LNCAP (cell line): ENCODE measurements at regions not wholly inside any gene's neighbourhood (a gene's known extent, or its start where the extent isn't known, plus 50 kb on each side); places are given as distances from the start of the nearest gene placed in this dataset.

Source experiments
- CTCF ChIP-seq: fragments of 450-650 bp; IDR thresholded peaks from 2 replicates; pipeline ENCODE4 v1.5.1; 2017; ENCODE audit warnings: mild to moderate bottlenecking

- no peak for TF ChIP-seq CTCF
Measured at GRCh38 chr4:181608181-181608580, 635.0 kb upstream of the TENM3 start.

GRCh38 chr4:181611033-181611711 lies 632.0 kb upstream of the TENM3 start:
- no peak for TF ChIP-seq CTCF

- TF ChIP-seq CTCF = no peak
Measured at GRCh38 chr4:181611946-181612600, 631.1 kb upstream of the TENM3 start.

GRCh38 chr4:181613200-181613599 lies 630.0 kb upstream of the TENM3 start:
- no peak for TF ChIP-seq CTCF

DNA sequence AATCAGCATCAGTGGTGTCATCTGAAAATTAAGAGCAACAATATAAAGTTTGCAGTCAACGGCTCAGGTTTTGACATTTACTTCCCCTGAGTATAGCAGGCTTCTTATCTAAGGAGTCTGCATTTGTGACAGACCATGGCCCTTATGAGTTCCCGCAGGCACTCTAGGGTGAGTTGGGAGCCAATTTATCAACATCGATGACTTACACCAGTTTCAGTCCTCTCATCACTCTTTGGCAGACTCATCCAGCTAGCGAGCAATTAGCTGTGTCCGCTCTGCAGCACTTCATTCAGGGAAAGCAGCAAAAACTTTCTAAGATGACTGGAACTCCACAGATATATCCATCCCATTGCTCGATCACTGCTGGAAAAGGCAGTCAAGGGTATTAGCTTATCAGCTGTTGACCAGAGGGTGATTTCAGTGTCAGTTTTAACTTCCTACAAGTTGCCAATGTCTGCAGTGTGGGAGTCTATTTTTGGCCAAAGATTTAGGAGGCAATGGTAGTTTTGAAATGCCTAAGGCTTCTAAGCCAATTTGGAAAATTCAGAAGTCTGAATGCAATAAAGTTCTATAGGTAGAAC lies 625.1 kb upstream of the TENM3 start:
- no peak for TF ChIP-seq CTCF

GRCh38 chr4:181618896-181619295 lies 624.3 kb upstream of the TENM3 start:
- no peak for TF ChIP-seq CTCF

- no peak for TF ChIP-seq CTCF
Measured at GRCh38 chr4:181619651-181620050, 623.6 kb upstream of the TENM3 start.
